Ishikawa (cell line): ENCODE measurements at regions not wholly inside any gene's neighbourhood (a gene's known extent, or its start where the extent isn't known, plus 50 kb on each side); places are given as distances from the start of the nearest gene placed in this dataset.

Experiments
- CEBPB ChIP-seq: IDR thresholded peaks from 2 replicates; pipeline ENCODE4 v1.6.1; 2012
- EGR1 ChIP-seq: IDR thresholded peaks from 2 replicates; pipeline ENCODE4 v1.6.1; 2012
- EP300 ChIP-seq: IDR thresholded peaks from 2 replicates; pipeline ENCODE4 v1.6.1; 2012; ENCODE audit warnings: borderline replicate concordance
- MAX ChIP-seq: IDR thresholded peaks from 2 replicates; pipeline ENCODE4 v1.6.1; 2012
- TAF1 ChIP-seq: IDR thresholded peaks from 2 replicates; pipeline ENCODE4 v1.6.1; 2012; ENCODE audit warnings: low read depth, mild to moderate bottlenecking
- YY1 ChIP-seq: IDR thresholded peaks from 2 replicates; pipeline ENCODE4 v1.6.1; 2012; ENCODE audit warnings: low read depth

GRCh38 chr15:29418178-29418577 lies 148.6 kb upstream of the NSMCE3 start:
- TF ChIP-seq CEBPB (no peak), MAX (no peak), TAF1 (no peak), EP300 (no peak), EGR1 (no peak), YY1 (no peak)
